Liver (tissue), 8 donors: ENCODE measurements at regions not wholly inside any gene's neighbourhood (a gene's known extent, or its start where the extent isn't known, plus 50 kb on each side); places are given as distances from the start of the nearest gene placed in this dataset.

Experiments
- DNase-seq: peaks from one replicate; pipeline ENCODE4 v3.0.0-alpha.2; 2017; ENCODE audit warnings: low spot score
- H3K27ac ChIP-seq, 2 donors: one replicate each; pipeline ENCODE4 v1.7.0; 2013; ENCODE audit warnings: inconsistent platforms in 2 of 2, low read length in 2 of 2, control low read depth in 1 of 2, low read depth in 1 of 2, mild to moderate bottlenecking in 1 of 2
- H3K27me3 ChIP-seq, 4 donors: one replicate each; pipeline versions ENCODE4 v1.6.1 to v1.7.0; 2013; ENCODE audit warnings: low read length in 3 of 4, inconsistent platforms in 1 of 4, mild to moderate bottlenecking in 1 of 4, moderate library complexity in 1 of 4; ENCODE audit not compliant: control insufficient read depth in 4 of 4, insufficient read depth in 4 of 4
- H3K36me3 ChIP-seq, 4 donors: one replicate each; pipeline versions ENCODE4 v1.6.1 to v1.7.0; 2013; ENCODE audit warnings: low read length in 3 of 4, mild to moderate bottlenecking in 3 of 4, low read depth in 1 of 4, moderate library complexity in 1 of 4; ENCODE audit not compliant: control insufficient read depth in 4 of 4, insufficient read depth in 3 of 4
- H3K4me1 ChIP-seq, 4 donors: one replicate each; pipeline versions ENCODE4 v1.6.1 to v1.7.0; 2013; ENCODE audit warnings: low read length in 3 of 4, mild to moderate bottlenecking in 3 of 4, moderate library complexity in 1 of 4; ENCODE audit not compliant: control insufficient read depth in 4 of 4, insufficient read depth in 4 of 4
- H3K4me3 ChIP-seq, 3 donors: one replicate each; pipeline versions ENCODE4 v1.6.1 to v1.7.0; 2013; ENCODE audit warnings: low read length in 3 of 3, control low read depth in 1 of 3, low read depth in 1 of 3, mild to moderate bottlenecking in 1 of 3
- H3K9ac ChIP-seq, 2 donors: one replicate each; pipeline ENCODE4 v1.7.0; 2013; ENCODE audit warnings: low read length in 2 of 2, mild to moderate bottlenecking in 2 of 2, moderate library complexity in 2 of 2, control low read depth in 1 of 2, low read depth in 1 of 2
- H3K9me3 ChIP-seq, 4 donors: one replicate each; pipeline versions ENCODE4 v1.6.1 to v1.7.0; 2013; ENCODE audit warnings: low read length in 3 of 4; ENCODE audit not compliant: control insufficient read depth in 4 of 4
- EGR1 ChIP-seq, 2 donors: IDR thresholded peaks; 2 replicates each; pipeline ENCODE4 v1.6.1; 2016 to 2018; ENCODE audit warnings: antibody characterized with exemption in 2 of 2, low read depth in 2 of 2
- FOXA2 ChIP-seq: IDR thresholded peaks from 2 replicates; pipeline ENCODE4 v1.6.1; 2016; ENCODE audit warnings: antibody characterized with exemption
- HNF4A ChIP-seq, 2 donors: conservative IDR thresholded peaks; 2 replicates each; pipeline ENCODE4 v1.6.1; 2016; ENCODE audit warnings: antibody characterized with exemption in 2 of 2, mild to moderate bottlenecking in 2 of 2
- HNF4G ChIP-seq: IDR thresholded peaks from 2 replicates; pipeline ENCODE4 v1.6.1; 2016; ENCODE audit warnings: antibody characterized with exemption
- JUND ChIP-seq, 2 donors: IDR thresholded peaks; 2 replicates each; pipeline ENCODE4 v1.6.1; 2016; ENCODE audit warnings: antibody characterized with exemption in 2 of 2
- NR2F2 ChIP-seq: IDR thresholded peaks from 2 replicates; pipeline ENCODE4 v1.6.1; 2016; ENCODE audit warnings: antibody characterized with exemption
- RAD21 ChIP-seq, 2 donors: IDR thresholded peaks; 2 replicates each; pipeline ENCODE4 v1.6.1; 2016; ENCODE audit warnings: antibody characterized with exemption in 2 of 2, mild to moderate bottlenecking in 2 of 2
- RXRA ChIP-seq, 2 donors: IDR thresholded peaks; 2 replicates each; pipeline ENCODE4 v1.6.1; 2017 to 2018; ENCODE audit warnings: antibody characterized with exemption in 2 of 2, mild to moderate bottlenecking in 1 of 2
- SP1 ChIP-seq: IDR thresholded peaks from 2 replicates; pipeline ENCODE4 v1.6.1; 2018; ENCODE audit warnings: antibody characterized with exemption, mild to moderate bottlenecking
- TAF1 ChIP-seq: conservative IDR thresholded peaks from 2 replicates; pipeline ENCODE4 v1.6.1; 2016; ENCODE audit warnings: antibody characterized with exemption, mild to moderate bottlenecking
- YY1 ChIP-seq: IDR thresholded peaks from 2 replicates; pipeline ENCODE4 v1.6.1; 2016; ENCODE audit warnings: antibody characterized with exemption, mild to moderate bottlenecking
- WGBS: extraction: QIAGEN DNeasy Blood & Tissue Kit; methylation state at CpG from one replicate; pipeline ENCODE4 v1.1.7; 2013; 5-methylcytosine and 5-hydroxymethylcytosine counted together
- TF ChIP-seq, protein P1 (sequence below): IDR thresholded peaks from 2 replicates; pipeline ENCODE4 v1.6.1; 2016; ENCODE audit warnings: antibody characterized with exemption, mild to moderate bottlenecking
- TF ChIP-seq, protein P2 (sequence below): IDR thresholded peaks from 2 replicates; pipeline ENCODE4 v1.6.1; 2016; ENCODE audit warnings: antibody characterized with exemption
- TF ChIP-seq, protein P3 (sequence below): fragments of 150-350 bp; IDR thresholded peaks from 2 replicates; pipeline ENCODE4 v1.5.1; 2017; ENCODE audit warnings: improper control_type of control experiment, low read depth, low read length; ENCODE audit not compliant: missing input control
- TF ChIP-seq, protein P4 (sequence below): IDR thresholded peaks from 2 replicates; pipeline ENCODE4 v1.6.1; 2016; ENCODE audit warnings: antibody characterized with exemption
- donor health status: healthy.
- donor health status: healthy.
- donor health status: healthy.
- donor health status: healthy.
- donor health status: healthy.

GRCh38 chr2:15836689-15837610 is 103.4 kb upstream of the MYCN start:
- Histone ChIP-seq H3K4me3 (no peak overlapping the region), H3K36me3 (no peaks in the 10 kb centered on the region), H3K9ac (no peak overlapping the region), H3K4me1 (no peaks in the 10 kb centered on the region), H3K27ac (no peak overlapping the region), H3K9me3 (no peaks in the 10 kb centered on the region), H3K27me3 (no peaks in the 10 kb centered on the region)
- TF ChIP-seq JUND (IDR thresholded peaks at IDR 0.05) (no peak), FOXA2 (no peak), HNF4G (no peak), TAF1 (no peak), RAD21 (IDR thresholded peaks at IDR 0.05) (no peak), RXRA (IDR thresholded peaks at IDR 0.05) (no peak), NR2F2 (no peak), YY1 (no peak)
- TF ChIP-seq, protein P1, sequence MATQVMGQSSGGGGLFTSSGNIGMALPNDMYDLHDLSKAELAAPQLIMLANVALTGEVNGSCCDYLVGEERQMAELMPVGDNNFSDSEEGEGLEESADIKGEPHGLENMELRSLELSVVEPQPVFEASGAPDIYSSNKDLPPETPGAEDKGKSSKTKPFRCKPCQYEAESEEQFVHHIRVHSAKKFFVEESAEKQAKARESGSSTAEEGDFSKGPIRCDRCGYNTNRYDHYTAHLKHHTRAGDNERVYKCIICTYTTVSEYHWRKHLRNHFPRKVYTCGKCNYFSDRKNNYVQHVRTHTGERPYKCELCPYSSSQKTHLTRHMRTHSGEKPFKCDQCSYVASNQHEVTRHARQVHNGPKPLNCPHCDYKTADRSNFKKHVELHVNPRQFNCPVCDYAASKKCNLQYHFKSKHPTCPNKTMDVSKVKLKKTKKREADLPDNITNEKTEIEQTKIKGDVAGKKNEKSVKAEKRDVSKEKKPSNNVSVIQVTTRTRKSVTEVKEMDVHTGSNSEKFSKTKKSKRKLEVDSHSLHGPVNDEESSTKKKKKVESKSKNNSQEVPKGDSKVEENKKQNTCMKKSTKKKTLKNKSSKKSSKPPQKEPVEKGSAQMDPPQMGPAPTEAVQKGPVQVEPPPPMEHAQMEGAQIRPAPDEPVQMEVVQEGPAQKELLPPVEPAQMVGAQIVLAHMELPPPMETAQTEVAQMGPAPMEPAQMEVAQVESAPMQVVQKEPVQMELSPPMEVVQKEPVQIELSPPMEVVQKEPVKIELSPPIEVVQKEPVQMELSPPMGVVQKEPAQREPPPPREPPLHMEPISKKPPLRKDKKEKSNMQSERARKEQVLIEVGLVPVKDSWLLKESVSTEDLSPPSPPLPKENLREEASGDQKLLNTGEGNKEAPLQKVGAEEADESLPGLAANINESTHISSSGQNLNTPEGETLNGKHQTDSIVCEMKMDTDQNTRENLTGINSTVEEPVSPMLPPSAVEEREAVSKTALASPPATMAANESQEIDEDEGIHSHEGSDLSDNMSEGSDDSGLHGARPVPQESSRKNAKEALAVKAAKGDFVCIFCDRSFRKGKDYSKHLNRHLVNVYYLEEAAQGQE = no peak
- TF ChIP-seq, protein P2, sequence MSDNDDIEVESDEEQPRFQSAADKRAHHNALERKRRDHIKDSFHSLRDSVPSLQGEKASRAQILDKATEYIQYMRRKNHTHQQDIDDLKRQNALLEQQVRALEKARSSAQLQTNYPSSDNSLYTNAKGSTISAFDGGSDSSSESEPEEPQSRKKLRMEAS = no peak
- TF ChIP-seq, protein P3, sequence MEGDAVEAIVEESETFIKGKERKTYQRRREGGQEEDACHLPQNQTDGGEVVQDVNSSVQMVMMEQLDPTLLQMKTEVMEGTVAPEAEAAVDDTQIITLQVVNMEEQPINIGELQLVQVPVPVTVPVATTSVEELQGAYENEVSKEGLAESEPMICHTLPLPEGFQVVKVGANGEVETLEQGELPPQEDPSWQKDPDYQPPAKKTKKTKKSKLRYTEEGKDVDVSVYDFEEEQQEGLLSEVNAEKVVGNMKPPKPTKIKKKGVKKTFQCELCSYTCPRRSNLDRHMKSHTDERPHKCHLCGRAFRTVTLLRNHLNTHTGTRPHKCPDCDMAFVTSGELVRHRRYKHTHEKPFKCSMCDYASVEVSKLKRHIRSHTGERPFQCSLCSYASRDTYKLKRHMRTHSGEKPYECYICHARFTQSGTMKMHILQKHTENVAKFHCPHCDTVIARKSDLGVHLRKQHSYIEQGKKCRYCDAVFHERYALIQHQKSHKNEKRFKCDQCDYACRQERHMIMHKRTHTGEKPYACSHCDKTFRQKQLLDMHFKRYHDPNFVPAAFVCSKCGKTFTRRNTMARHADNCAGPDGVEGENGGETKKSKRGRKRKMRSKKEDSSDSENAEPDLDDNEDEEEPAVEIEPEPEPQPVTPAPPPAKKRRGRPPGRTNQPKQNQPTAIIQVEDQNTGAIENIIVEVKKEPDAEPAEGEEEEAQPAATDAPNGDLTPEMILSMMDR = no peak
- WGBS = 94% methylated on average over 13 of the region's 13 CpGs
- no peak for DNase-seq

GRCh38 chr2:15838481-15839090 is 101.8 kb upstream of the MYCN start:
- 94% methylated on average over 13 of the region's 13 CpGs for WGBS
- DNase-seq = no peak
- H3K27ac ChIP-seq = no peak overlapping the region
- TF ChIP-seq JUND (IDR thresholded peaks at IDR 0.05) = no peak
- no peak for TF ChIP-seq SP1
- no peak for TF ChIP-seq EGR1 (IDR thresholded peaks at IDR 0.05; ENCODE audit: low read depth in 2 of 2)
- TF ChIP-seq, protein P3 = no peak
- TF ChIP-seq NR2F2 = no peak
- no peak for TF ChIP-seq FOXA2
- TF ChIP-seq TAF1 = no peak
- TF ChIP-seq, protein P2 = no peak
- no peak for TF ChIP-seq HNF4A (conservative IDR thresholded peaks at IDR 0.05)
- TF ChIP-seq, protein P1 = no peak
- TF ChIP-seq RXRA (IDR thresholded peaks at IDR 0.05) = no peak
- TF ChIP-seq, protein P4, sequence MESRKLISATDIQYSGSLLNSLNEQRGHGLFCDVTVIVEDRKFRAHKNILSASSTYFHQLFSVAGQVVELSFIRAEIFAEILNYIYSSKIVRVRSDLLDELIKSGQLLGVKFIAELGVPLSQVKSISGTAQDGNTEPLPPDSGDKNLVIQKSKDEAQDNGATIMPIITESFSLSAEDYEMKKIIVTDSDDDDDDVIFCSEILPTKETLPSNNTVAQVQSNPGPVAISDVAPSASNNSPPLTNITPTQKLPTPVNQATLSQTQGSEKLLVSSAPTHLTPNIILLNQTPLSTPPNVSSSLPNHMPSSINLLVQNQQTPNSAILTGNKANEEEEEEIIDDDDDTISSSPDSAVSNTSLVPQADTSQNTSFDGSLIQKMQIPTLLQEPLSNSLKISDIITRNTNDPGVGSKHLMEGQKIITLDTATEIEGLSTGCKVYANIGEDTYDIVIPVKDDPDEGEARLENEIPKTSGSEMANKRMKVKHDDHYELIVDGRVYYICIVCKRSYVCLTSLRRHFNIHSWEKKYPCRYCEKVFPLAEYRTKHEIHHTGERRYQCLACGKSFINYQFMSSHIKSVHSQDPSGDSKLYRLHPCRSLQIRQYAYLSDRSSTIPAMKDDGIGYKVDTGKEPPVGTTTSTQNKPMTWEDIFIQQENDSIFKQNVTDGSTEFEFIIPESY = no peak
- TF ChIP-seq YY1 = no peak

More at GRCh38 chr2:15838481-15839090, 101.8 kb upstream of the MYCN start:
- Histone ChIP-seq H3K4me3 (no peak overlapping the region), H3K27me3 (no peaks in the 10 kb centered on the region), H3K4me1 (no peaks in the 10 kb centered on the region), H3K36me3 (no peaks in the 10 kb centered on the region), H3K9ac (no peak overlapping the region), H3K9me3 (no peaks in the 10 kb centered on the region)
